Left ventricle myocardium inferior (tissue), 1 donor: ENCODE measurements at regions not wholly inside any gene's neighbourhood (a gene's known extent, or its start where the extent isn't known, plus 50 kb on each side); places are given as distances from the start of the nearest gene placed in this dataset.

ENCODE experiments used
- DNase-seq: peaks from one replicate; pipeline ENCODE4 v3.0.0-alpha.2; 2020
- H3K27ac ChIP-seq: fragments of 200-600 bp; replicated peaks from 2 replicates; pipeline ENCODE4 v1.8.0; 2021
- H3K27me3 ChIP-seq: fragments of 200-600 bp; 2 replicates; pipeline ENCODE4 v1.8.0; 2021; ENCODE audit warnings: low read depth
- H3K36me3 ChIP-seq: fragments of 200-600 bp; 2 replicates; pipeline ENCODE4 v1.8.0; 2021
- H3K4me1 ChIP-seq: fragments of 200-600 bp; 2 replicates; pipeline ENCODE4 v1.8.0; 2021
- H3K4me3 ChIP-seq: fragments of 200-600 bp; 2 replicates; pipeline ENCODE4 v1.8.0; 2021; ENCODE audit warnings: mild to moderate bottlenecking, moderate library complexity
- H3K9me3 ChIP-seq: fragments of 200-600 bp; replicated peaks from 2 replicates; pipeline ENCODE4 v1.8.0; 2021
- CTCF ChIP-seq: fragments of 200-600 bp; IDR thresholded peaks from 2 replicates; pipeline ENCODE4 v1.8.0; 2021; ENCODE audit warnings: antibody characterized with exemption, mild to moderate bottlenecking, borderline replicate concordance
- intact Hi-C: fragments of 100-400 bp; cut with micrococcal nuclease; formaldehyde crosslinking; loops from one replicate; pipeline ENCODE4 v1.11.0; 2022
- donor health status: DM: no; HTN: yes; CAD: no; lungs with severe emphysema.

- no peaks in the 10 kb centered on the region for H3K36me3 ChIP-seq
- intact Hi-C loops = no loop called here
- no peak for DNase-seq
- H3K4me3 ChIP-seq = no peak overlapping the region
- no peak overlapping the region for H3K27ac ChIP-seq
- no peaks in the 10 kb centered on the region for H3K27me3 ChIP-seq
- TF ChIP-seq CTCF = no peak
- H3K4me1 ChIP-seq = no peaks in the 10 kb centered on the region
- H3K9me3 ChIP-seq = no peaks in the 10 kb centered on the region
Measured at GRCh38 chr14:22412926-22413411, 176.1 kb downstream of the DAD1 start.

GRCh38 chr14:22411398-22412055, 177.5 kb downstream of the DAD1 start:
- H3K27me3 ChIP-seq = no peaks in the 10 kb centered on the region
- H3K9me3 ChIP-seq = no peaks in the 10 kb centered on the region
- intact Hi-C loops = no loop called here
- H3K4me3 ChIP-seq = no peak overlapping the region
- no peaks in the 10 kb centered on the region for H3K4me1 ChIP-seq
- no peak overlapping the region for H3K27ac ChIP-seq
- no peaks in the 10 kb centered on the region for H3K36me3 ChIP-seq
- no peak for DNase-seq
- TF ChIP-seq CTCF = no peak

- H3K9me3 ChIP-seq = no peaks in the 10 kb centered on the region
- H3K27me3 ChIP-seq = no peaks in the 10 kb centered on the region
- no peak overlapping the region for H3K27ac ChIP-seq
- no peaks in the 10 kb centered on the region for H3K36me3 ChIP-seq
- no peak for TF ChIP-seq CTCF
- H3K4me3 ChIP-seq = no peak overlapping the region
- no peaks in the 10 kb centered on the region for H3K4me1 ChIP-seq
- no peak for DNase-seq
- intact Hi-C loops = no loop called here
Measured at GRCh38 chr14:22410497-22410896, 178.5 kb downstream of the DAD1 start.

GRCh38 chr14:22409006-22409405, 180.0 kb downstream of the DAD1 start:
- H3K4me1 ChIP-seq = no peaks in the 10 kb centered on the region
- intact Hi-C loops = no loop called here
- no peak overlapping the region for H3K4me3 ChIP-seq
- H3K36me3 ChIP-seq = no peaks in the 10 kb centered on the region
- no peak for TF ChIP-seq CTCF
- H3K9me3 ChIP-seq = no peaks in the 10 kb centered on the region
- no peak overlapping the region for H3K27ac ChIP-seq
- H3K27me3 ChIP-seq = no peaks in the 10 kb centered on the region
- DNase-seq = no peak

GRCh38 chr14:22408547-22408946, 180.5 kb downstream of the DAD1 start:
- intact Hi-C loops = no loop called here
- TF ChIP-seq CTCF = no peak

More at GRCh38 chr14:22408547-22408946, 180.5 kb downstream of the DAD1 start:
- no peaks in the 10 kb centered on the region for H3K4me1 ChIP-seq
- H3K27ac ChIP-seq = no peak overlapping the region
- no peak overlapping the region for H3K4me3 ChIP-seq
- H3K36me3 ChIP-seq = no peaks in the 10 kb centered on the region
- H3K9me3 ChIP-seq = no peaks in the 10 kb centered on the region
- no peak for DNase-seq
- no peaks in the 10 kb centered on the region for H3K27me3 ChIP-seq
